NT2/D1 (cell line): ENCODE measurements at regions not wholly inside any gene's neighbourhood (a gene's known extent, or its start where the extent isn't known, plus 50 kb on each side); places are given as distances from the start of the nearest gene placed in this dataset.

Experiments
- SUZ12 ChIP-seq: IDR thresholded peaks from 2 replicates; pipeline ENCODE4 v1.6.1; 2011; ENCODE audit not compliant: insufficient read length, insufficient read depth; ENCODE audit errors: extremely low read depth
- YY1 ChIP-seq: IDR thresholded peaks from 2 replicates; pipeline ENCODE4 v1.6.1; 2011; ENCODE audit not compliant: insufficient read length, insufficient read depth

DNA sequence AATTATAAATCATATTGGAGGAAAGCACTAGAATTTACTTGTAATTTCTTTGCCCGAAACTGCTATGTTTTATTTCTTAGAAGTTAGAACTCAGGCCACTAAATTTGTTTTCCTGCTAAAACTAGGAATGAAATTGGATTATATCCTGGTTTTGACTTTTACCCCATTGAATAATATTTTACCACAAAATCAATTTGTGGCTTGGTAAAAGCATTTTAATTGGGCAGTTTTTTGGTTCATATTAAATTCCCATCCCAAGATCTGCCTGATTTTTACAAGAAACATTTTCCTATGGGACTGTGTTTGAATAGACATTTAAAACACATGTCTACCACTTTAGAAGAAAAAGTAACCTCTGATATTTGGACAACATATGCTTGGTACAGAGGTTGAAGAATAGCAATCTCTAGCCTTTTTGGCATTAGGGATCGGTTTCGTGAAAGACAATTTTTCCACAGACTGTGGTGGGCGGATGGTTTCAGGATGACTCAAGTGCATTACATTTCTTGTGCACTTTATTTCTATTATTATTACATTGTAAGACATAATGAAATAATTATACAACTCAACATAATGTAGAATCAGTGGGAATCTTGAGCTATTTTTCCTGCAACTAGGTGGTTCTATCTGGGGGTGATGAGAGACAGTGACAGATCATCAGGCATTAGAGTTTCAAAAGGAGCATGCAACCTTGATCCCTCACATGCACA, 565.6 kb downstream of the PRR16 start:
- TF ChIP-seq YY1 (no peak), SUZ12 (no peak)
